DND-41 (cell line): ENCODE measurements at regions not wholly inside any gene's neighbourhood (a gene's known extent, or its start where the extent isn't known, plus 50 kb on each side); places are given as distances from the start of the nearest gene placed in this dataset.

Experiments
- ATAC-seq: fragments of 200-7000 bp; cut with Tn5 transposase; 3 replicates; pipeline ENCODE4 v1.9.1; 2021; ENCODE audit warnings: low read depth; ENCODE audit not compliant: insufficient read depth
- DNase-seq: peaks from one replicate; pipeline ENCODE4 v3.0.0-alpha.2; 2020
- H2AFZ ChIP-seq: 2 replicates; pipeline ENCODE4 v1.6.0; 2012; ENCODE audit warnings: low read depth, low read length
- H3K27ac ChIP-seq: 2 replicates; pipeline ENCODE4 v1.5.1; 2012; ENCODE audit warnings: low read length, inconsistent platforms
- H3K27me3 ChIP-seq: fragments of 200-600 bp; sonication (generic); 2 replicates; pipeline ENCODE4 v1.6.0; 2012; ENCODE audit warnings: low read length, mild to moderate bottlenecking, inconsistent platforms; ENCODE audit not compliant: insufficient read depth, poor library complexity
- H3K36me3 ChIP-seq: 2 replicates; pipeline ENCODE4 v1.5.1; 2012; ENCODE audit warnings: low read length, inconsistent platforms; ENCODE audit not compliant: insufficient read depth
- H3K4me1 ChIP-seq: 2 replicates; pipeline ENCODE4 v1.5.1; 2012; ENCODE audit warnings: mild to moderate bottlenecking, low read length; ENCODE audit not compliant: insufficient read depth
- H3K4me2 ChIP-seq: 2 replicates; pipeline ENCODE4 v1.6.0; 2012; ENCODE audit warnings: mild to moderate bottlenecking, moderate library complexity, low read length, inconsistent platforms; ENCODE audit not compliant: insufficient read depth
- H3K4me3 ChIP-seq, 2 experiments: fragments of 200-600 bp in 1 of 2; shearing (Covaris generic) in 1 of 2; 2 replicates each; pipeline ENCODE4 v1.5.1; 2012 to 2016; ENCODE audit warnings: inconsistent platforms in 2 of 2, low read length in 2 of 2, mild to moderate bottlenecking in 2 of 2, low read depth in 1 of 2, moderate library complexity in 1 of 2
- H3K79me2 ChIP-seq: 2 replicates; pipeline ENCODE4 v1.6.0; 2012; ENCODE audit warnings: low read length, inconsistent platforms; ENCODE audit not compliant: insufficient read depth
- H3K9ac ChIP-seq: 2 replicates; pipeline ENCODE4 v1.6.0; 2012; ENCODE audit warnings: low read depth, mild to moderate bottlenecking, inconsistent platforms, low read length, moderate library complexity
- H3K9me3 ChIP-seq: 2 replicates; pipeline ENCODE4 v1.5.1; 2012; ENCODE audit warnings: low read length, moderate library complexity, mild to moderate bottlenecking, inconsistent platforms; ENCODE audit not compliant: insufficient read depth, severe bottlenecking
- H4K20me1 ChIP-seq: 2 replicates; pipeline ENCODE4 v1.6.0; 2012; ENCODE audit warnings: low read length; ENCODE audit not compliant: insufficient read depth
- EZH2 ChIP-seq: IDR thresholded peaks from 3 replicates; pipeline ENCODE4 v1.6.1; 2012; ENCODE audit warnings: borderline replicate concordance, low read depth, mild to moderate bottlenecking, moderate library complexity, low read length, inconsistent platforms; ENCODE audit not compliant: severe bottlenecking
- TF ChIP-seq, protein P1 (sequence below): IDR thresholded peaks from 2 replicates; pipeline ENCODE4 v1.5.1; 2012; ENCODE audit warnings: borderline replicate concordance, low read length, moderate library complexity, mild to moderate bottlenecking; ENCODE audit not compliant: poor library complexity, severe bottlenecking; ENCODE audit errors: extremely low read depth

DNA sequence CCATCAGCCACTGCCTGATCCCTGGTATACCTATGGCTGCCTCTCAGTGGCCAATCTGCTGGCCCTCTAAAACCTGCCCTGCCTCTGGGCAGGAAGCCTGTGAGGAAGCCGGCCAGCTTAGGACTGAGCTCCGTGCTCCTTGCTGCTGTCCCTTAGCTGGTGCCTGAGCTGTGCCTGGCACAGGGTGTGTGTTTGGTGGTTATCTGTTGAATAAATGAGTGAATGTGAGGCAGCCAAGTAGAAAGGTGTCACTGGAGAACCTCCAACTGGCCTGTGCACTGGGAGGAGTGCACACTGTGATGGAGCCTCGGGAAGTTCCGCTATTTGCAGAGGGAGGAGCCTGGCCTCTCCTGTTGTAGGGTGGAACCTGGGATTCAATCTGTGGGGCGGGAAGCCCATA is 63.4 kb upstream of the STUM start:
- H2AFZ ChIP-seq: no peak overlapping the region
- H4K20me1 ChIP-seq: no peaks in the 10 kb centered on the region; the same call in 1 of the 2 replicates
- ATAC-seq: no peak

DNA sequence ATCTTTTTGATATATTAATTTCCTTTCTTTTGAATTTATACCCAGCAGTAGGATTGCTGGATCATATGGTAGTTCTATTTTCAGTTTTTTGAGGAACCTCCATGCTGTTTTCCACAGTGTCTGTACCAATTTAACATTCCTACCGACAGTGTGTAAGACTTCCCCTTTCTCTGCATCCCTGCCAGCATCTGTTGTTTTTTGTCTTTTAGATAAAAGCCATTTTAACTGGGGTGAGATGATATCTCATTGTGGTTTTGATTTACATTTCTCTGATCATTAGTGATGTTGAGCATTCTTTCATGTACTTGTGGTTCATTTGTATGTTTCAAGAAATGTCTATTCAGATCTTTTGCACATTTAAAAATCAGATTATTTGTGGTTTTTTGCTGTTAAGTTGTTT is 62.4 kb upstream of the STUM start:
- Histone ChIP-seq H3K79me2 (no peaks in the 10 kb centered on the region), H3K4me1 (no peaks in the 10 kb centered on the region), H4K20me1 (no peaks in the 10 kb centered on the region), H3K9ac (no peak overlapping the region), H3K27me3 (peaks cover 69% of the 10 kb centered on the region), H3K9me3 (no peaks in the 10 kb centered on the region), H2AFZ (no peak overlapping the region), H3K27ac (no peak overlapping the region), H3K36me3 (no peaks in the 10 kb centered on the region), H3K4me2 (no peak overlapping the region), H3K4me3 (no peak overlapping the region)
- no peak for TF ChIP-seq EZH2
- TF ChIP-seq, protein P1, sequence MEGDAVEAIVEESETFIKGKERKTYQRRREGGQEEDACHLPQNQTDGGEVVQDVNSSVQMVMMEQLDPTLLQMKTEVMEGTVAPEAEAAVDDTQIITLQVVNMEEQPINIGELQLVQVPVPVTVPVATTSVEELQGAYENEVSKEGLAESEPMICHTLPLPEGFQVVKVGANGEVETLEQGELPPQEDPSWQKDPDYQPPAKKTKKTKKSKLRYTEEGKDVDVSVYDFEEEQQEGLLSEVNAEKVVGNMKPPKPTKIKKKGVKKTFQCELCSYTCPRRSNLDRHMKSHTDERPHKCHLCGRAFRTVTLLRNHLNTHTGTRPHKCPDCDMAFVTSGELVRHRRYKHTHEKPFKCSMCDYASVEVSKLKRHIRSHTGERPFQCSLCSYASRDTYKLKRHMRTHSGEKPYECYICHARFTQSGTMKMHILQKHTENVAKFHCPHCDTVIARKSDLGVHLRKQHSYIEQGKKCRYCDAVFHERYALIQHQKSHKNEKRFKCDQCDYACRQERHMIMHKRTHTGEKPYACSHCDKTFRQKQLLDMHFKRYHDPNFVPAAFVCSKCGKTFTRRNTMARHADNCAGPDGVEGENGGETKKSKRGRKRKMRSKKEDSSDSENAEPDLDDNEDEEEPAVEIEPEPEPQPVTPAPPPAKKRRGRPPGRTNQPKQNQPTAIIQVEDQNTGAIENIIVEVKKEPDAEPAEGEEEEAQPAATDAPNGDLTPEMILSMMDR: no peak
- ATAC-seq (peak; percentile 66), DNase-seq (no peak)

More for the DNA sequence above, 63.4 kb upstream of the STUM start:
- no peak for TF ChIP-seq EZH2
- H3K9ac ChIP-seq: no peak overlapping the region
- H3K4me1 ChIP-seq: no peaks in the 10 kb centered on the region
- no peaks in the 10 kb centered on the region for H3K9me3 ChIP-seq
- H3K4me2 ChIP-seq: no peak overlapping the region
- no peaks in the 10 kb centered on the region for H3K36me3 ChIP-seq
- H3K4me3 ChIP-seq: no peak overlapping the region
- no peak for DNase-seq
- no peak overlapping the region for H3K27ac ChIP-seq
- H3K27me3 ChIP-seq: peaks cover 68% of the 10 kb centered on the region
- H3K79me2 ChIP-seq: no peaks in the 10 kb centered on the region

DNA sequence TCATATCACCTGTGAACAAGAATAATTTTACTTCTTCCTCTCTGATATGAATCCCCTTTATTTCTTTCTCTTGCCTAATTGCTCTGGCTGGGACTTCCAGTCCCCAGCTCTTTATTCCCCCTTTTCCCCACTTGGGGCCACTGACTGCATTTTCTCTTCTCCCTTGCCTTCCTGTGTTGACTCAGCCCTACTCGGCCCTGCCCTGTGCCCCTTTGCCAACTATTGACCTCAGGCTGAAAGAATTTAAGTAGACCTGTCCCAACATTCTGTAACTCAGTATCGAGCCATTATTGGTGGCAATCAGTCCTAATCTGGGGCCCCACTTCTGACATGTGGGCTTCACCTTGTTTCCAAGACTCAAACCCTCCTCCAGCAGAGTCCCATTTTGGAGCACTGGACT is 60.6 kb upstream of the STUM start:
- Histone ChIP-seq H4K20me1 (no peaks in the 10 kb centered on the region), H3K9me3 (no peaks in the 10 kb centered on the region), H3K9ac (no peak overlapping the region), H3K27ac (no peak overlapping the region), H3K36me3 (no peaks in the 10 kb centered on the region), H3K79me2 (no peaks in the 10 kb centered on the region), H2AFZ (no peak overlapping the region), H3K4me3 (no peak overlapping the region), H3K4me1 (no peaks in the 10 kb centered on the region), H3K4me2 (no peak overlapping the region), H3K27me3 (peaks cover 54% of the 10 kb centered on the region)
- ATAC-seq (no peak), DNase-seq (no peak)
- TF ChIP-seq, protein P1: no peak
- no peak for TF ChIP-seq EZH2

DNA sequence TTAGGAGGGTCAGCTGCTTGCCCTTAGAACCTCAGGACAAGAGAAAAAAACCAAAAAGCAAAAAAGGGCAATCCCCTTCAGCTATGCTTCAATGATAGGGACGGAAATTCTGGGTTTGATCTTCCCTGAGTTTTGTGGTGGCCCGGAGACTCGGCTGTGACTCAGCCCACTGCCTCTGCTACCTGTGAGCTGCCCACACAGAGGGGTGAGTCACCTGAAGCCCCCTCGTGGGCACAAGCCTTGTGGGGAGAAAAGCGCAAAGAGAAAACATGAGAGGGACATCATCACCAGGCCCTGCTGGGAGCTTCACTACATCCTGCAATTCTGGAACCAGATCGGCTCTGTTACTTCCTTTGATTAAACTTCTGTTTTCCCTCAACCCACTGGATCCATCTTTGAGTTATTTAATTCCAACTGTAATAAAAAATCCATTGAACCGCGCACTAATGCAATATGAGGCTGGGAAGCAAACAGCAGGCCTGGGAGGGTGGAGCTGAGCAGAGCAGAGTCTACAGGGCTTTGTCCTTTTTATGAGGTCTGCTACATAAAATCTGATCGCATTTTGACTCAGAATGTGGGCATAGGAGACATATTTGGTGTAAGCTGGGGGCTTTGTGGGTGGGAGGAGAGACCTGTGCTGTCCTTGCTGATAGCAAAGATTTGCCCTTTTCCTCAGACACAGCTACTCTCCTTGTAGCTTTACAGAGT is 58.7 kb upstream of the STUM start:
- H3K27ac ChIP-seq: no peak overlapping the region
- no peaks in the 10 kb centered on the region for H3K79me2 ChIP-seq
- H3K4me3 ChIP-seq: no peak overlapping the region
- TF ChIP-seq EZH2: no peak
- TF ChIP-seq, protein P1: no peak
- no peaks in the 10 kb centered on the region for H4K20me1 ChIP-seq
- DNase-seq (no peak), ATAC-seq (no peak)
- no peak overlapping the region for H2AFZ ChIP-seq
- no peaks in the 10 kb centered on the region for H3K4me1 ChIP-seq
- no peaks in the 10 kb centered on the region for H3K9me3 ChIP-seq
- no peak overlapping the region for H3K4me2 ChIP-seq
- H3K36me3 ChIP-seq: no peaks in the 10 kb centered on the region
- peaks cover 44% of the 10 kb centered on the region for H3K27me3 ChIP-seq
- H3K9ac ChIP-seq: no peak overlapping the region
